TTC549 (cell line): ENCODE measurements at regions not wholly inside any gene's neighbourhood (a gene's known extent, or its start where the extent isn't known, plus 50 kb on each side); places are given as distances from the start of the nearest gene placed in this dataset.

Experiments
- FAIRE-seq: peaks from 2 replicates; lab custom pipeline; 2012; peaks lifted over from hg19 to GRCh38; lab: Jason Lieb, UNC

- FAIRE-seq = no peak
Observed at GRCh38 chr5:155418960-155419579, 405.5 kb downstream of the KIF4B start.

- FAIRE-seq = no peak
Observed at GRCh38 chr5:155430192-155430591, 416.6 kb downstream of the KIF4B start.

GRCh38 chr5:155434267-155434666 is 420.7 kb downstream of the KIF4B start:
- no peak for FAIRE-seq

GRCh38 chr5:155434681-155435080 is 421.1 kb downstream of the KIF4B start:
- no peak for FAIRE-seq

GRCh38 chr5:155441849-155442248 is 428.3 kb downstream of the KIF4B start:
- no peak for FAIRE-seq

GRCh38 chr5:155451106-155451505 is 437.6 kb downstream of the KIF4B start:
- no peak for FAIRE-seq

GRCh38 chr5:155455791-155456514 is 442.4 kb downstream of the KIF4B start:
- no peak for FAIRE-seq

- no peak for FAIRE-seq
Observed at GRCh38 chr5:155459889-155460500, 446.4 kb downstream of the KIF4B start.

- no peak for FAIRE-seq
Observed at GRCh38 chr5:155460501-155460931, 447.0 kb downstream of the KIF4B start.

- no peak for FAIRE-seq
Observed at GRCh38 chr5:155461304-155461703, 447.7 kb downstream of the KIF4B start.

- no peak for FAIRE-seq
Observed at GRCh38 chr5:155466851-155467250, 453.3 kb downstream of the KIF4B start.

- no peak for FAIRE-seq
Observed at GRCh38 chr5:155471027-155471426, 457.5 kb downstream of the KIF4B start.

- FAIRE-seq = no peak
Observed at GRCh38 chr5:155472780-155473179, 459.2 kb downstream of the KIF4B start.

- FAIRE-seq = no peak
Observed at GRCh38 chr5:155475318-155475717, 461.8 kb downstream of the KIF4B start.

- FAIRE-seq = no peak
Observed at GRCh38 chr5:155480731-155481131, 467.2 kb downstream of the KIF4B start.

GRCh38 chr5:155481182-155481581 is 467.6 kb downstream of the KIF4B start:
- FAIRE-seq = no peak

- FAIRE-seq = no peak
Observed at GRCh38 chr5:155482428-155482827, 468.9 kb downstream of the KIF4B start.

- FAIRE-seq = no peak
Observed at GRCh38 chr5:155485386-155485785, 471.8 kb downstream of the KIF4B start.

GRCh38 chr5:155489949-155490348 is 476.4 kb downstream of the KIF4B start:
- no peak for FAIRE-seq

- FAIRE-seq = no peak
Observed at GRCh38 chr5:155492191-155492590, 478.6 kb downstream of the KIF4B start.

- no peak for FAIRE-seq
Observed at GRCh38 chr5:155504606-155505005, 491.1 kb downstream of the KIF4B start.

GRCh38 chr5:155507363-155507762 is 493.8 kb downstream of the KIF4B start:
- no peak for FAIRE-seq

GRCh38 chr5:155508673-155509072 is 495.1 kb downstream of the KIF4B start:
- no peak for FAIRE-seq

- FAIRE-seq = no peak
Observed at GRCh38 chr5:155512329-155512728, 498.8 kb downstream of the KIF4B start.
